PC-9 (cell line): ENCODE measurements at regions not wholly inside any gene's neighbourhood (a gene's known extent, or its start where the extent isn't known, plus 50 kb on each side); places are given as distances from the start of the nearest gene placed in this dataset.

Experiments
- BruUV-seq: library from RNA; stranded (reverse); fragments of 400-500 nt; replicated peaks from 2 replicates; lab custom pipeline; 2021; lab: Mats Ljungman, UMichigan
- CTCF ChIA-PET: fragments of 300-600 bp; sonication (Branson Sonifier 250); formaldehyde crosslinking; loops from one replicate; lab custom pipeline; 2022; ENCODE audit warnings: antibody characterized with exemption; lab: Charles Lee
- POLR2A ChIA-PET: fragments of 300-600 bp; sonication (Branson Sonifier 250); formaldehyde crosslinking; loops from one replicate; lab custom pipeline; 2022; ENCODE audit warnings: antibody characterized with exemption; ENCODE audit not compliant: unreplicated experiment; lab: Charles Lee
- DNase-seq, 2 experiments: peaks; one replicate each; pipeline versions ENCODE4 v3.0.0 to v3.0.0-alpha.2; 2015 to 2022; ENCODE audit warnings: mixed read lengths in 1 of 2
- H2AFZ ChIP-seq: fragments of 200-600 bp; sonication (generic); 2 replicates; pipeline ENCODE4 v1.8.1; 2017; ENCODE audit warnings: antibody characterized with exemption
- H3F3A ChIP-seq: fragments of 200-600 bp; sonication (generic); 2 replicates; pipeline ENCODE4 v1.8.1; 2017; ENCODE audit warnings: antibody characterized with exemption, mild to moderate bottlenecking, low read depth; ENCODE audit not compliant: insufficient read depth
- H3K27ac ChIP-seq: fragments of 200-600 bp; sonication (generic); 2 replicates; pipeline ENCODE4 v1.6.1; 2016; ENCODE audit warnings: mixed run types
- H3K27me3 ChIP-seq: fragments of 200-600 bp; sonication (generic); 2 replicates; pipeline ENCODE4 v1.6.1; 2016; ENCODE audit warnings: low read depth, mixed run types; ENCODE audit not compliant: insufficient read depth
- H3K36me3 ChIP-seq: fragments of 200-600 bp; sonication (generic); 2 replicates; pipeline ENCODE4 v1.6.1; 2016; ENCODE audit warnings: low read depth, mixed run types
- H3K4me1 ChIP-seq: fragments of 200-600 bp; sonication (generic); replicated peaks from 2 replicates; pipeline ENCODE4 v1.6.1; 2016; ENCODE audit warnings: mixed run types; ENCODE audit not compliant: insufficient read depth
- H3K4me2 ChIP-seq: fragments of 200-600 bp; sonication (generic); 2 replicates; pipeline ENCODE4 v1.6.1; 2017; ENCODE audit warnings: mixed run types
- H3K4me3 ChIP-seq: fragments of 200-600 bp; sonication (generic); 2 replicates; pipeline ENCODE4 v1.6.1; 2016; ENCODE audit warnings: mixed run types
- H3K79me2 ChIP-seq: fragments of 200-600 bp; sonication (generic); 2 replicates; pipeline ENCODE4 v1.6.1; 2017; ENCODE audit warnings: low read depth, mixed run types
- H3K9me2 ChIP-seq: fragments of 200-600 bp; sonication (generic); 2 replicates; pipeline ENCODE4 v1.8.1; 2017; ENCODE audit warnings: mild to moderate bottlenecking; ENCODE audit not compliant: insufficient read depth
- H3K9me3 ChIP-seq: fragments of 200-600 bp; sonication (generic); 2 replicates; pipeline ENCODE4 v1.8.1; 2016; ENCODE audit warnings: low read depth; ENCODE audit not compliant: insufficient read depth
- H4K20me1 ChIP-seq: fragments of 200-600 bp; sonication (generic); 2 replicates; pipeline ENCODE4 v1.8.1; 2017; ENCODE audit not compliant: insufficient read depth
- EZH2 ChIP-seq: fragments of 200-600 bp; sonication (generic); IDR thresholded peaks from 2 replicates; pipeline ENCODE4 v1.8.0; 2017; ENCODE audit warnings: antibody characterized with exemption, low read depth
- intact Hi-C: fragments of 100-400 bp; cut with micrococcal nuclease; formaldehyde crosslinking; loops from one replicate; pipeline ENCODE4 v1.10.0; 2022; ENCODE audit not compliant: unreplicated experiment
- TF ChIP-seq, protein P1 (sequence below): fragments of 200-600 bp; sonication (generic); conservative IDR thresholded peaks from 2 replicates; pipeline ENCODE4 v1.6.1; 2017; ENCODE audit warnings: mixed run types, antibody characterized with exemption, mild to moderate bottlenecking, moderate library complexity

DNA sequence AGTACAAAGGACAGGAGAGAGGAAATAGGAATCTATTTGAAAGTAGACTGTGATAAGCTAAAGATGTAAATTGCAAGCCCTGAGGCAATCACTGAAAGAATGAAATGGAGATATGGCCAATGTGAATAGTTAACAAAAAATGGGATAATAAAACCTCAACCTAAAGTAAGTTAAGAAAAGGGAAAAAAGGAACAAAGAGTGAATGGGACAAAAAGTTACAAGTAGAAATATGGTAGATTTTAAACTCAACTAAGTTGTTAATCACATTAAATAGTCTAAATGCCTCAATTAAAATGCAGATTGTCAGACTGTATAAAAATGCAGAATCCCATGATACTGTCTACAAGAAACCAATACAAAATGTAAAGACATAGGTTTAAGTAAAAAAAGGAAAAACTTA lies 165.2 kb upstream of the RBMS1 start:
- H4K20me1 ChIP-seq, result no peaks in the 10 kb centered on the region
- intact Hi-C loops, result no loop called here
- BruUV-seq, result no TSS peak
- H3K27me3 ChIP-seq, result no peaks in the 10 kb centered on the region
- H3K27ac ChIP-seq, result no peak overlapping the region
- H3K79me2 ChIP-seq, result no peaks in the 10 kb centered on the region
- H3K9me3 ChIP-seq, result no peaks in the 10 kb centered on the region
- H3K4me3 ChIP-seq, result no peak overlapping the region
- no peaks in the 10 kb centered on the region for H3K36me3 ChIP-seq
- no peak for TF ChIP-seq EZH2
- TF ChIP-seq, protein P1, sequence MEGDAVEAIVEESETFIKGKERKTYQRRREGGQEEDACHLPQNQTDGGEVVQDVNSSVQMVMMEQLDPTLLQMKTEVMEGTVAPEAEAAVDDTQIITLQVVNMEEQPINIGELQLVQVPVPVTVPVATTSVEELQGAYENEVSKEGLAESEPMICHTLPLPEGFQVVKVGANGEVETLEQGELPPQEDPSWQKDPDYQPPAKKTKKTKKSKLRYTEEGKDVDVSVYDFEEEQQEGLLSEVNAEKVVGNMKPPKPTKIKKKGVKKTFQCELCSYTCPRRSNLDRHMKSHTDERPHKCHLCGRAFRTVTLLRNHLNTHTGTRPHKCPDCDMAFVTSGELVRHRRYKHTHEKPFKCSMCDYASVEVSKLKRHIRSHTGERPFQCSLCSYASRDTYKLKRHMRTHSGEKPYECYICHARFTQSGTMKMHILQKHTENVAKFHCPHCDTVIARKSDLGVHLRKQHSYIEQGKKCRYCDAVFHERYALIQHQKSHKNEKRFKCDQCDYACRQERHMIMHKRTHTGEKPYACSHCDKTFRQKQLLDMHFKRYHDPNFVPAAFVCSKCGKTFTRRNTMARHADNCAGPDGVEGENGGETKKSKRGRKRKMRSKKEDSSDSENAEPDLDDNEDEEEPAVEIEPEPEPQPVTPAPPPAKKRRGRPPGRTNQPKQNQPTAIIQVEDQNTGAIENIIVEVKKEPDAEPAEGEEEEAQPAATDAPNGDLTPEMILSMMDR, result no peak
- H3K4me1 ChIP-seq, result no peaks in the 10 kb centered on the region
- H3K9me2 ChIP-seq, result no peaks in the 10 kb centered on the region
- H2AFZ ChIP-seq, result no peak overlapping the region
- no peaks in the 10 kb centered on the region for H3F3A ChIP-seq
- POLR2A ChIA-PET, result no interaction called here
- H3K4me2 ChIP-seq, result no peak overlapping the region
- DNase-seq, result no peak
- CTCF ChIA-PET, result no interaction called here

DNA sequence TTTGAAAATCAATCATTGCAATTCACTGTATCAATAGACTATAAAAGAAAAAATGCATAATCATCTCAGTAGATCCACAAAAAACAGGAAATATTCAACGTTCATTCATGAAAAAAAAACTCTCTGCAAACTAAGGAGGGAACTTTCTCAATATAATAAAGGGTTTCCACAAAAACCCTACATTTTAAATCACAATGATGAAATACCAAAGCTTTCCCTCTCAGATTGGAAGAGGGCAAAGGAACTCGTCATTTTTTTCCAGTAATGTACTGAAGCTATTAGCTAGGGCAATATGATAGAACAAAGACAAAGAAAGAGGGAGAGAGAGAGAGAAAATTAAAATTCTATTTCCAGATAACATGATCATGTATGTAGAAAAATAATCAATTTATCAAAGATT lies 167.1 kb upstream of the RBMS1 start:
- CTCF ChIA-PET, result no interaction called here
- Histone ChIP-seq H3K27me3 (no peaks in the 10 kb centered on the region), H3K4me1 (peaks cover 2% of the 10 kb centered on the region), H3K79me2 (no peaks in the 10 kb centered on the region), H3K27ac (no peak overlapping the region), H2AFZ (no peak overlapping the region), H4K20me1 (no peaks in the 10 kb centered on the region), H3K4me2 (no peak overlapping the region), H3K36me3 (no peaks in the 10 kb centered on the region), H3K9me3 (no peaks in the 10 kb centered on the region), H3F3A (peaks cover under 1% of the 10 kb centered on the region; the same call in 1 of the 2 replicates), H3K9me2 (no peaks in the 10 kb centered on the region), H3K4me3 (no peak overlapping the region)
- TF ChIP-seq, protein P1, result no peak
- no peak for TF ChIP-seq EZH2
- intact Hi-C loops, result no loop called here
- DNase-seq, result no peak
- POLR2A ChIA-PET, result no interaction called here
- no TSS peak for BruUV-seq

DNA sequence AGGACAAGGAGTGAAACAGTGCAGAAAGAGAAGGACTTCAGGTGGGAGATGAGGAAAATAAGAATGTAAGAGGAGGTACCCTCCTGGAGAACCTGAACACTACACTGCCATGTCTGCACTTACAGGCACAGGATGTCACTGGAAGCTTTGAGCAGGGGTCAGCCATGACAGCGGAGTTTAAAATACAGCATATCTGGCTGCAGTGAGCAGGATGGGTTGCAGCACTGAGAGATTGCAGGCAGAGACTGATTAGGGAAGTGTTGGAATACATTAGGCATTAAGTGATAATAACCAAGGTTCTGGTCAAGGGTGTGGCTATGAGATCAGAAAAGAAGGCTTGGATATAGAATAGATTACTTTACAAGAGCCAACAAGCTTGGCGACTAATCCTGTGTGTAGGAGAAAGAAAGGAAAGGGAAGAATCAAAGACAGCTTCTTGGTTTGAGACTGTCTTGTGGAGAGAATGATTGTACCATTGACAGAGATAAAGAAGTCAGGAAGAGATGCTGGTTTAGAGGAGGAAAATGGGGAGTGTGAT lies 171.1 kb upstream of the RBMS1 start:
- no peak for TF ChIP-seq EZH2
- TF ChIP-seq, protein P1, result no peak

More for the DNA sequence above, 171.1 kb upstream of the RBMS1 start:
- Histone ChIP-seq H3K27me3 (no peaks in the 10 kb centered on the region), H3K4me1 (peaks cover 21% of the 10 kb centered on the region), H3K4me2 (no peak overlapping the region), H3F3A (peaks cover 15% of the 10 kb centered on the region; the same call in 1 of the 2 replicates), H4K20me1 (no peaks in the 10 kb centered on the region), H3K9me2 (no peaks in the 10 kb centered on the region), H2AFZ (no peak overlapping the region), H3K27ac (no peak overlapping the region), H3K4me3 (no peak overlapping the region), H3K9me3 (peaks cover 7% of the 10 kb centered on the region; the same call in 1 of the 2 replicates), H3K36me3 (no peaks in the 10 kb centered on the region), H3K79me2 (no peaks in the 10 kb centered on the region)
- POLR2A ChIA-PET, result no interaction called here
- no peak for DNase-seq
- no TSS peak for BruUV-seq
- CTCF ChIA-PET, result no interaction called here
- intact Hi-C loops, result loop anchor here (5.0 kb wide), 1 partner anchor 88 kb away; no protein-coding TSS in a partner anchor
